ENCODE measurements at regions not wholly inside any gene's neighbourhood (a gene's known extent, or its start where the extent isn't known, plus 50 kb on each side); places are given as distances from the start of the nearest gene placed in this dataset.

GRCh38 chr20:12891643-12892042 lies 117.1 kb upstream of the SPTLC3 start:
- TF ChIP-seq ATF1 (CRISPR knock-in tag; IDR thresholded peaks at IDR 0.05) (no peak), CTCF (IDR thresholded peaks at IDR 0.05) (no peak)

All from WTC11 (cell line).